Ovary (tissue), 3 donors: ENCODE measurements at regions not wholly inside any gene's neighbourhood (a gene's known extent, or its start where the extent isn't known, plus 50 kb on each side); places are given as distances from the start of the nearest gene placed in this dataset.

Source experiments
- CTCF ChIP-seq, 3 donors: fragments of 450-650 bp in 2 of 3; fragments of 200-600 bp in 1 of 3; IDR thresholded peaks; one replicate each; pipeline versions ENCODE4 v1.5.1 to v1.8.0; 2016 to 2022; ENCODE audit warnings: antibody characterized with exemption in 3 of 3, mild to moderate bottlenecking in 1 of 3
- EP300 ChIP-seq: sonication (generic); formaldehyde crosslinking; IDR thresholded peaks from one replicate; pipeline ENCODE4 v1.6.1; 2017; ENCODE audit warnings: antibody characterized with exemption
- POLR2A ChIP-seq: fragments of 450-650 bp; IDR thresholded peaks from one replicate; pipeline ENCODE4 v1.6.1; 2017; ENCODE audit warnings: antibody characterized with exemption, mild to moderate bottlenecking, moderate library complexity
- donor health status: DM: no; HTN: no; CAD: no.

GRCh38 chr20:20972490-20972889 is 133.7 kb downstream of the LINC00237 start:
- TF ChIP-seq POLR2A (no peak), CTCF (IDR thresholded peaks at IDR 0.05) (no peak), EP300 (no peak)
